ENCODE measurements at regions not wholly inside any gene's neighbourhood (a gene's known extent, or its start where the extent isn't known, plus 50 kb on each side); places are given as distances from the start of the nearest gene placed in this dataset.

DNA sequence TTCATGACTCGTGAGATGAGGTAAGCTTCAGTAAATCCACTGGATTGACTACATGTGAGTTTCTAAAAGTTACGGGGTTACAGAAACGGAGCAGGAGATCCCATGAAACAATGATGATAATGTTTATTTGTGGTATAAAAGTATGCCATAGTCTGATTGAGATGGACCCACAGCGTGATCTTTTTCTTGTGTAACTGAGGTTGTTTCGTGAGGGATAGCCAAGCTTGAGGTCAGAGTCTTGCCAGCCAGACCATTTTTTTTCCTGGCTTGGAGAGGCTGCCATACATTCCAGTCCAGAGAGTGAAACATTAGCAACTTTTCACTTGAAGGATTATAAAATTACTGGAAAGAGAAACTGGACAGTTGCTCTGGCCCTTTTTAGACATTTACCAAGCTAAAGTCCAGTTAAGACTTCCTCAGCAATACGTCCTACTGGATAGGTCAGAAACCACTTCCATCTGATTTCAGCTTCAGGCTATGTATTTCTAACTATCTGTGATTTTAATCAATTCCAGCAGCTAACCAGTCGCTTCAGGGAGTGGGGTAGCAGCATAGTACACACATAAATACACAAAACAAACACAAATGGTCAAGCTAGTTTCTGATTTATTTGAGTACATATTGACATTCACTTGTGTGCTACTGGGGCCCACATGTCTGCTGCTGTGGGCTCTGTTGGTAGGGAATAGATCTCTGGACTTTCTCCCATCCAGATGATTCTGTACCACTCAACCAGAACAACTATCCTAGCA, 194.6 kb downstream of the POSTN start:
- no peak for DNase-seq
- Histone ChIP-seq H3K4me1 (no peaks in the 10 kb centered on the region), H3K27me3 (ENCODE audit: low read depth) (no peaks in the 10 kb centered on the region), H3K36me3 (no peaks in the 10 kb centered on the region), H3K27ac (no peak overlapping the region), H3K9me3 (no peaks in the 10 kb centered on the region), H3K4me3 (no peak overlapping the region)
- intact Hi-C loops (cut with DNase I) = no loop called here
- ATAC-seq = no peak
- TF ChIP-seq, protein P1, sequence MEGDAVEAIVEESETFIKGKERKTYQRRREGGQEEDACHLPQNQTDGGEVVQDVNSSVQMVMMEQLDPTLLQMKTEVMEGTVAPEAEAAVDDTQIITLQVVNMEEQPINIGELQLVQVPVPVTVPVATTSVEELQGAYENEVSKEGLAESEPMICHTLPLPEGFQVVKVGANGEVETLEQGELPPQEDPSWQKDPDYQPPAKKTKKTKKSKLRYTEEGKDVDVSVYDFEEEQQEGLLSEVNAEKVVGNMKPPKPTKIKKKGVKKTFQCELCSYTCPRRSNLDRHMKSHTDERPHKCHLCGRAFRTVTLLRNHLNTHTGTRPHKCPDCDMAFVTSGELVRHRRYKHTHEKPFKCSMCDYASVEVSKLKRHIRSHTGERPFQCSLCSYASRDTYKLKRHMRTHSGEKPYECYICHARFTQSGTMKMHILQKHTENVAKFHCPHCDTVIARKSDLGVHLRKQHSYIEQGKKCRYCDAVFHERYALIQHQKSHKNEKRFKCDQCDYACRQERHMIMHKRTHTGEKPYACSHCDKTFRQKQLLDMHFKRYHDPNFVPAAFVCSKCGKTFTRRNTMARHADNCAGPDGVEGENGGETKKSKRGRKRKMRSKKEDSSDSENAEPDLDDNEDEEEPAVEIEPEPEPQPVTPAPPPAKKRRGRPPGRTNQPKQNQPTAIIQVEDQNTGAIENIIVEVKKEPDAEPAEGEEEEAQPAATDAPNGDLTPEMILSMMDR (IDR thresholded peaks at IDR 0.05) = no peak

DNA sequence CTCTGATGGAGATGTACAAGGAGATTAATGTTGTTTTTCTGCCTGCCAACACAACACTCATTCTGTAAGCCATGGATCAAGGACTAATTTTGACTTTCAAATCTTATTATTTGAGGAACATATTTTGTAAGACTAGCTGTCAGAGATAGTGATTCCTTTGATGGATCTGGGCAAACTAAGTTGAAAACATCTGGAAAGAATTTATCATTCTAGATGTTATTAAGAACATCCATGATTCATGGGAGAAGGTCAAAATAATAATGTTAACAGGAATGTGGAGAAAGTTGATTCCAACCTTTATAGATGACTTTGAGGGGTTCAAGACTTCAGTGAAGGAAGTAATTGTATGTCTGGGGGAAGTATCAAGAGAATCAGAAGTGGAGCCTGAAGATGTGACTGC, 196.8 kb downstream of the POSTN start:
- H3K27ac ChIP-seq = no peak overlapping the region
- TF ChIP-seq, protein P1 (IDR thresholded peaks at IDR 0.05) = no peak
- no peaks in the 10 kb centered on the region for H3K4me1 ChIP-seq
- H3K4me3 ChIP-seq = no peak overlapping the region
- H3K36me3 ChIP-seq = no peaks in the 10 kb centered on the region
- H3K27me3 ChIP-seq (ENCODE audit: low read depth) = no peaks in the 10 kb centered on the region
- DNase-seq = no peak
- no peak for ATAC-seq
- no peaks in the 10 kb centered on the region for H3K9me3 ChIP-seq
- intact Hi-C loops (cut with DNase I) = no loop called here

DNA sequence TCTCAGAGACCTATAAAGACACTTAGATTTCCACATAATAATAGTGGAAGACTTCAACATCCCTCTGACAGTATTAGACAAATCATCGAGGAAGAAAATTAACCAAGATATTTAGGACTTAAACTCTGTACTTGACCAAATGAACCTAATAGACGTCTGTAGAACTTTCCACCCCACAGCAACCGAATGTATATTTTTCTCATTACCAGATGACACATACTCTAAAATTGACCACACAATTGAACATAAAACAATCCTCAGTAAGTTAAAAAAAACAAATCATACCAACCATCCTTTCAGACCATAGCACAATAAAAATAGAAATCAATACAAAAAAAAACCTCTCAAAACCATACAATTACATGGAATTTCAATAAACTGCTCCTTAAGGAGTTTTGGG, 201.0 kb downstream of the POSTN start:
- Histone ChIP-seq H3K4me1 (no peaks in the 10 kb centered on the region), H3K9me3 (no peaks in the 10 kb centered on the region), H3K36me3 (no peaks in the 10 kb centered on the region), H3K27ac (no peak overlapping the region), H3K4me3 (no peak overlapping the region), H3K27me3 (ENCODE audit: low read depth) (no peaks in the 10 kb centered on the region)
- DNase-seq = no peak
- no peak for ATAC-seq
- intact Hi-C loops (cut with DNase I) = no loop called here
- TF ChIP-seq, protein P1 (IDR thresholded peaks at IDR 0.05) = no peak

DNA sequence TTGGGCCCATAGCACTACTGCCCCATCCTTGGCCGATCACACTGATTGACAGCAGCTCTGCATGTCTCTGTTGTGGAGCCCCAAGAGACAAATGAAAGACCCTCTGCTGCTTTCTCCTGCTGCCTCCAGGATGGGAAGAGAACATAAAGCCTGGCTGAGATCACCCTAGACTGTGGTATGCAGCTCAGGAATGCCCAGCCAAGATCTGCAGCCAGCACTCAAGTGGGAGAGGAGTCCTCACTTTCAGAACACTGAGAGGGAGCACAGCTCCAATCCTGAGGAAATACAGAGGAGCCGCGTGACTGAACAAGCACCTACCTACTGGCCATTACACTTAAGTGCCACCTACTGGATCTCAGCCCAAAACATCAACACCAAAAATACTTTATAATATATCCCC, 203.0 kb downstream of the POSTN start:
- Histone ChIP-seq H3K27me3 (ENCODE audit: low read depth) (no peaks in the 10 kb centered on the region), H3K4me1 (no peaks in the 10 kb centered on the region), H3K36me3 (no peaks in the 10 kb centered on the region), H3K4me3 (no peak overlapping the region), H3K27ac (no peak overlapping the region), H3K9me3 (no peaks in the 10 kb centered on the region)
- no peak for DNase-seq
- no peak for ATAC-seq
- TF ChIP-seq, protein P1 (IDR thresholded peaks at IDR 0.05) = no peak
- intact Hi-C loops (cut with DNase I) = no loop called here

DNA sequence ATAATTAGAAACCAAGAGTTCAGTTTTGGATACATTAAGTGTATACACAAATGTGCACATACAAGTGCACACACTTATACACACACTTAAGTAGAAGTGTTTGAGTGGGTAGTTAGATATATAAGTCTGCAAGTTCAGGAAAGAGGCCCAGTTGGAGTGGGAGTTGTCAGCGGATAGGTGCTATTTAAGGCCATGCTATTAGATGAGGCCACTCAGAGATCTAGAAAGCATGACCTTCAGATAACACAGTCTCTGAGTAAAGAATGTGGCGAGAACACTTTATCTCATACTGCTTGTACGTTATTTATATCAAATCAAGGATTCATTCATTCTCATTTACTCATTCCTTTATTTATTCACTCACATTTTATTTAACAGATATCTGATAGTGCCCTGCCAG, 206.2 kb downstream of the POSTN start:
- H3K4me3 ChIP-seq = no peak overlapping the region

More for the DNA sequence above, 206.2 kb downstream of the POSTN start:
- DNase-seq = no peak
- Histone ChIP-seq H3K36me3 (no peaks in the 10 kb centered on the region), H3K27me3 (ENCODE audit: low read depth) (no peaks in the 10 kb centered on the region), H3K27ac (no peak overlapping the region), H3K4me1 (no peaks in the 10 kb centered on the region), H3K9me3 (no peaks in the 10 kb centered on the region)
- TF ChIP-seq, protein P1 (IDR thresholded peaks at IDR 0.05) = no peak
- intact Hi-C loops (cut with DNase I) = no loop called here
- no peak for ATAC-seq
